GM06990 (cell line): ENCODE measurements at regions not wholly inside any gene's neighbourhood (a gene's known extent, or its start where the extent isn't known, plus 50 kb on each side); places are given as distances from the start of the nearest gene placed in this dataset.

Experiments used
- DNase-seq: peaks from one replicate; pipeline ENCODE4 v3.0.0-alpha.2; 2011; ENCODE audit not compliant: insufficient read length; ENCODE audit errors: extremely low read depth
- H3K27me3 ChIP-seq: replicated peaks from 2 replicates; pipeline ENCODE4 v1.6.0; 2011; ENCODE audit warnings: low read length; ENCODE audit not compliant: control insufficient read depth, insufficient read depth
- H3K36me3 ChIP-seq: 2 replicates; pipeline ENCODE4 v1.5.1; 2011; ENCODE audit warnings: low read length; ENCODE audit not compliant: control insufficient read depth, insufficient read depth
- H3K4me3 ChIP-seq: replicated peaks from 2 replicates; pipeline ENCODE4 v1.5.1; 2011; ENCODE audit warnings: low read depth, mild to moderate bottlenecking, control low read depth, low read length
- CTCF ChIP-seq: IDR thresholded peaks from 2 replicates; pipeline ENCODE4 v1.5.1; 2011; ENCODE audit warnings: low read length, control low read depth, mild to moderate bottlenecking, inconsistent platforms; ENCODE audit not compliant: insufficient read depth, poor library complexity, severe bottlenecking

- DNase-seq: no peak
- no peaks in the 10 kb centered on the region for H3K27me3 ChIP-seq
- no peak for TF ChIP-seq CTCF
- no peak overlapping the region for H3K4me3 ChIP-seq
- H3K36me3 ChIP-seq: no peaks in the 10 kb centered on the region
Observed at GRCh38 chr2:192484903-192485302, 290.2 kb upstream of the TMEFF2 start.

- Histone ChIP-seq H3K4me3 (no peak overlapping the region), H3K27me3 (no peaks in the 10 kb centered on the region), H3K36me3 (no peaks in the 10 kb centered on the region)
- no peak for TF ChIP-seq CTCF
- DNase-seq: no peak
Observed at GRCh38 chr2:192480984-192481383, 286.3 kb upstream of the TMEFF2 start.

- TF ChIP-seq CTCF: no peak
- no peak for DNase-seq
- Histone ChIP-seq H3K4me3 (no peak overlapping the region), H3K27me3 (no peaks in the 10 kb centered on the region), H3K36me3 (no peaks in the 10 kb centered on the region)
Observed at GRCh38 chr2:192473331-192473730, 278.6 kb upstream of the TMEFF2 start.

- no peak for TF ChIP-seq CTCF
- Histone ChIP-seq H3K36me3 (no peaks in the 10 kb centered on the region), H3K4me3 (no peak overlapping the region), H3K27me3 (no peaks in the 10 kb centered on the region)
- no peak for DNase-seq
Observed at GRCh38 chr2:192471982-192472381, 277.2 kb upstream of the TMEFF2 start.

- Histone ChIP-seq H3K36me3 (no peaks in the 10 kb centered on the region), H3K4me3 (no peak overlapping the region), H3K27me3 (no peaks in the 10 kb centered on the region)
- DNase-seq: no peak
- TF ChIP-seq CTCF: no peak
Observed at GRCh38 chr2:192469612-192470011, 274.9 kb upstream of the TMEFF2 start.

- TF ChIP-seq CTCF: no peak
- no peak for DNase-seq
- H3K27me3 ChIP-seq: no peaks in the 10 kb centered on the region
- no peak overlapping the region for H3K4me3 ChIP-seq
- H3K36me3 ChIP-seq: no peaks in the 10 kb centered on the region
Observed at GRCh38 chr2:192467953-192468660, 273.4 kb upstream of the TMEFF2 start.
